Calu3 (cell line): ENCODE measurements at regions not wholly inside any gene's neighbourhood (a gene's known extent, or its start where the extent isn't known, plus 50 kb on each side); places are given as distances from the start of the nearest gene placed in this dataset.
A peak's percentile ranks its signal among the peaks of the same experiment; 100 is the strongest.

Source experiments
- BruUV-seq: library from RNA; stranded (reverse); fragments of 400-500 nt; replicated peaks from 2 replicates; lab custom pipeline; 2021; lab: Mats Ljungman, UMichigan
- CTCF ChIA-PET: fragments of 300-600 bp; sonication (Branson Sonifier 250); formaldehyde crosslinking; loops from one replicate; lab custom pipeline; 2022; ENCODE audit warnings: antibody characterized with exemption; lab: Charles Lee
- DNase-seq: peaks from one replicate; pipeline ENCODE4 v3.0.0; 2022
- H3K27ac Mint-ChIP-seq: one replicate; pipeline ENCODE4 v1.8.0; 2022; ENCODE audit warnings: mixed read lengths; ENCODE audit not compliant: unreplicated experiment
- H3K27me3 Mint-ChIP-seq: one replicate; pipeline ENCODE4 v1.8.0; 2022; ENCODE audit warnings: mixed read lengths; ENCODE audit not compliant: unreplicated experiment
- H3K36me3 Mint-ChIP-seq: one replicate; pipeline ENCODE4 v1.8.0; 2022; ENCODE audit warnings: mild to moderate bottlenecking, moderate library complexity, mixed read lengths; ENCODE audit not compliant: insufficient read depth, unreplicated experiment
- H3K4me1 Mint-ChIP-seq: one replicate; pipeline ENCODE4 v1.8.0; 2022; ENCODE audit warnings: mild to moderate bottlenecking, low read depth, mixed read lengths; ENCODE audit not compliant: unreplicated experiment
- H3K4me3 Mint-ChIP-seq: one replicate; pipeline ENCODE4 v1.8.0; 2022; ENCODE audit warnings: mild to moderate bottlenecking, low read depth, moderate library complexity, mixed read lengths; ENCODE audit not compliant: unreplicated experiment
- H3K9me3 Mint-ChIP-seq: one replicate; pipeline ENCODE4 v1.8.0; 2022; ENCODE audit warnings: low read depth, mixed read lengths; ENCODE audit not compliant: unreplicated experiment
- intact Hi-C: fragments of 100-400 bp; cut with micrococcal nuclease; formaldehyde crosslinking; loops from one replicate; pipeline ENCODE4 v1.10.0; 2022; ENCODE audit not compliant: unreplicated experiment
- TF ChIP-seq, protein P1 (sequence below): fragments of 200-600 bp; IDR thresholded peaks from one replicate; pipeline ENCODE4 v1.8.0; 2022; ENCODE audit warnings: antibody characterized with exemption; ENCODE audit not compliant: unreplicated experiment

DNA sequence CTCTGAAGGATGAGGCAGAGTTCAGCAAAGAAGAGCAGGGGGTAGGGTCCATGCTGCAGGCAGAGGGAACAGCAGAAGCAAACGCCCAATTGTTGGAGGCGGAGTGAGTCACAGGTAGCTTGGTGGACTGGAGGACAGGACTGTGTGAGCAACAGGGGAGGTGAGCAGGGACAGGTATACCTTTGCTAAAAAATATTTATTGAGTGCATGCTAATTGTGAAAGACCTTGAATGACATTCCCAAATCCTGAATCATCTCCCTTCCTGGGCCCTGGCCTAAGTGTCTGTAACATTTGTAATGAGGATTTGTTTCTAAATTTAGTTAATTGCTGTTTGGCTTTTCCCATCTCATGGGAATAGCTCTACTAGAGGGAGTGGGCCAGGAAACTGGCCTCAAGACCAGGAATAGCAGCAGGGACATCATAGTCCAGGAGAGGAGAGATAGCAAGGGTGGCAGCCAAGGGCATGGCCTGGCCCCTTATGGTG, 123.7 kb downstream of the FOXD2 start:
- no peak for DNase-seq
- Mint-ChIP-seq H3K27me3 (no peaks in the 10 kb centered on the region), H3K9me3 (no peaks in the 10 kb centered on the region), H3K27ac (peak overlapping the region; percentile 82), H3K36me3 (peaks cover 11% of the 10 kb centered on the region), H3K4me1 (peaks cover 65% of the 10 kb centered on the region), H3K4me3 (peak overlapping the region; percentile 39)
- CTCF ChIA-PET: no interaction called here
- no TSS peak for BruUV-seq
- intact Hi-C loops: no loop called here
- TF ChIP-seq, protein P1, sequence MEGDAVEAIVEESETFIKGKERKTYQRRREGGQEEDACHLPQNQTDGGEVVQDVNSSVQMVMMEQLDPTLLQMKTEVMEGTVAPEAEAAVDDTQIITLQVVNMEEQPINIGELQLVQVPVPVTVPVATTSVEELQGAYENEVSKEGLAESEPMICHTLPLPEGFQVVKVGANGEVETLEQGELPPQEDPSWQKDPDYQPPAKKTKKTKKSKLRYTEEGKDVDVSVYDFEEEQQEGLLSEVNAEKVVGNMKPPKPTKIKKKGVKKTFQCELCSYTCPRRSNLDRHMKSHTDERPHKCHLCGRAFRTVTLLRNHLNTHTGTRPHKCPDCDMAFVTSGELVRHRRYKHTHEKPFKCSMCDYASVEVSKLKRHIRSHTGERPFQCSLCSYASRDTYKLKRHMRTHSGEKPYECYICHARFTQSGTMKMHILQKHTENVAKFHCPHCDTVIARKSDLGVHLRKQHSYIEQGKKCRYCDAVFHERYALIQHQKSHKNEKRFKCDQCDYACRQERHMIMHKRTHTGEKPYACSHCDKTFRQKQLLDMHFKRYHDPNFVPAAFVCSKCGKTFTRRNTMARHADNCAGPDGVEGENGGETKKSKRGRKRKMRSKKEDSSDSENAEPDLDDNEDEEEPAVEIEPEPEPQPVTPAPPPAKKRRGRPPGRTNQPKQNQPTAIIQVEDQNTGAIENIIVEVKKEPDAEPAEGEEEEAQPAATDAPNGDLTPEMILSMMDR: no peak

DNA sequence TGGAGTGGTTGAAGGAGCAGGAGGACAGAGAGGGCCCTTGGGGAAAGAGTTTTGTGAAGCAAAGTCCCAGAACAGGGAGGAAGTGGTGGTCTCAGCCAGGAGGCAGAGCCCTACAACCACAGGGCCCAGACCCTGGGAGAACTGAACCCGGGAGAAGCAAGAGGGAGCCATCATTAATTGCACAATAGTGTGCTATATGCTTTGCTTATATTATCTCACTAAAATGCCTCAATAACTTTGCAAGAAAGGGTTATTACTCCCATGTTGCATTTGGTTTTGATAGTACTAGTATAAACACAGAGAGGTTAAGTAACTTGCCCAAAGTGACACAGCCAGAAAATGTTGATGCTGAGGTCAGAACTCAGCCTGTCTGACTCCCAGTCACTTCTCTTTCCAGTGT, 124.3 kb downstream of the FOXD2 start:
- H3K4me3 Mint-ChIP-seq: no peak overlapping the region
- H3K9me3 Mint-ChIP-seq: no peaks in the 10 kb centered on the region
- CTCF ChIA-PET: no interaction called here
- intact Hi-C loops: no loop called here
- no TSS peak for BruUV-seq
- TF ChIP-seq, protein P1: no peak
- peaks cover 60% of the 10 kb centered on the region for H3K4me1 Mint-ChIP-seq
- peaks cover 10% of the 10 kb centered on the region for H3K36me3 Mint-ChIP-seq
- DNase-seq: no peak
- no peaks in the 10 kb centered on the region for H3K27me3 Mint-ChIP-seq
- H3K27ac Mint-ChIP-seq: no peak overlapping the region

DNA sequence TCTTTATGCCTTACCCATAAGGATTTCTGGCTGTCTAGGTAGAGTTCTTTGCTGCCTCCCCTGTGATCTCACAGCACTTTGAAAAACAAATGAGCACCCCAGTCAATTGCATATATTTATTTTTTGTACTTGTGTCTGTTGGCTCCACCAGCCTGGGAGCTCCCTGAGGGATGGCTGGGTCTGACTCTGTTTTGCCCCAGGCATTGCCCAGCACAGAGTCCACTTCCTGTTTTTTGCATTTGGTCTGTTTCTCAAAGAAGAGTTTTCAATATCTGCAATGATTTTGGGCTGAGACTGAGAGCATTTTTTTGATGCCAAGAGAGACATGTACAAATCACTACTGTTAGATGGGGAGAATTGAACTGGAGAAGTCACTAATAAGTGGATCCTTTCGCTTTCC, 125.0 kb downstream of the FOXD2 start:
- BruUV-seq: no TSS peak
- Mint-ChIP-seq H3K4me3 (no peak overlapping the region), H3K27ac (no peak overlapping the region), H3K9me3 (no peaks in the 10 kb centered on the region), H3K27me3 (no peaks in the 10 kb centered on the region), H3K4me1 (peaks cover 53% of the 10 kb centered on the region), H3K36me3 (peaks cover 10% of the 10 kb centered on the region)
- TF ChIP-seq, protein P1: no peak
- no peak for DNase-seq
- CTCF ChIA-PET: no interaction called here
- intact Hi-C loops: no loop called here

DNA sequence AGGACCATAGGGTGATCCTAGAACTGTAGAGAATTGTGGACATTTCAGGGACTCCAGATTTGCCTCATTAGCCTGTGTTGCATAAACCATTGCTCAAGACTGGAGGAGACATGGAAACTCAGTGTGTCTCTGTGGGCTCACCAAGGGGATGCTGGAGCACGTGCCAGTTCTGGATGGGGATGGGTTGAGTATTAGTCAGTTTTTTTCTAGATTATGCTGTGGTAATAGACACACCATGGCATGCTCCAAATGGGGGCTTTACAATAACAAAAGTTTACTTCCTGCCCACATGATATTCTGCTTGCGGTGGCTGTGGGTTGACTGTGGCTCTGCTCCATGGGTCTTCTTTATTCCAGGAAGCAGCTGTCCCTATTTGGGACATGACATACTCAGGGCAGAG, 125.4 kb downstream of the FOXD2 start:
- Mint-ChIP-seq H3K4me3 (no peak overlapping the region), H3K27ac (no peak overlapping the region), H3K9me3 (no peaks in the 10 kb centered on the region), H3K4me1 (peaks cover 49% of the 10 kb centered on the region), H3K36me3 (peaks cover 10% of the 10 kb centered on the region), H3K27me3 (no peaks in the 10 kb centered on the region)
- CTCF ChIA-PET: no interaction called here
- BruUV-seq: no TSS peak
- no peak for DNase-seq
- TF ChIP-seq, protein P1: no peak
- intact Hi-C loops: no loop called here
